Esophagus muscularis mucosa (tissue), 4 donors: ENCODE measurements at regions not wholly inside any gene's neighbourhood (a gene's known extent, or its start where the extent isn't known, plus 50 kb on each side); places are given as distances from the start of the nearest gene placed in this dataset.

ENCODE experiments used
- DNase-seq: peaks from one replicate; pipeline ENCODE4 v3.0.0-alpha.2; 2017; ENCODE audit errors: extremely low spot score
- H3K27ac ChIP-seq, 4 donors: fragments of 200-600 bp; sonication (generic); replicated peaks in 1 of 4; 1 replicate in 3 of 4; 2 replicates in 1 of 4; pipeline ENCODE4 v1.5.1; 2016 to 2019; ENCODE audit warnings: mild to moderate bottlenecking in 1 of 4
- H3K27me3 ChIP-seq, 4 donors: fragments of 200-600 bp; sonication (generic); one replicate each; pipeline versions ENCODE4 v1.5.1 to v1.6.0; 2016 to 2019
- H3K36me3 ChIP-seq, 4 donors: fragments of 200-600 bp; sonication (generic); one replicate each; pipeline ENCODE4 v1.5.1; 2016 to 2019
- H3K4me1 ChIP-seq, 4 donors: fragments of 200-600 bp; sonication (generic); one replicate each; pipeline ENCODE4 v1.5.1; 2016 to 2019
- H3K4me3 ChIP-seq, 4 donors: fragments of 200-600 bp; sonication (generic); 1 replicate in 2 of 4; 2 replicates in 2 of 4; pipeline ENCODE4 v1.5.1; 2016 to 2019; ENCODE audit warnings: mild to moderate bottlenecking in 4 of 4, moderate library complexity in 1 of 4
- H3K9me3 ChIP-seq, 4 donors: fragments of 200-600 bp; sonication (generic); 1 replicate in 3 of 4; 2 replicates in 1 of 4; pipeline ENCODE4 v1.5.1; 2016 to 2019
- EP300 ChIP-seq: sonication (generic); formaldehyde crosslinking; IDR thresholded peaks from one replicate; pipeline ENCODE4 v1.6.1; 2017; ENCODE audit warnings: antibody characterized with exemption
- POLR2A ChIP-seq: fragments of 450-650 bp; IDR thresholded peaks from one replicate; pipeline ENCODE4 v1.6.1; 2017; ENCODE audit warnings: antibody characterized with exemption, moderate library complexity, mild to moderate bottlenecking, low read depth
- POLR2AphosphoS5 ChIP-seq, 2 donors: sonication (generic); formaldehyde crosslinking; IDR thresholded peaks; one replicate each; pipeline ENCODE4 v1.6.1; 2017; ENCODE audit warnings: antibody characterized with exemption in 2 of 2
- WGBS: methylation state at CpG from one replicate; pipeline ENCODE4 v1.1.5; 2018; 5-methylcytosine and 5-hydroxymethylcytosine counted together
- intact Hi-C: fragments of 100-400 bp; cut with DNase I; formaldehyde crosslinking; loops from one replicate; pipeline ENCODE4 v1.15.1; 2023
- TF ChIP-seq, protein P1 (sequence below), 3 experiments: fragments of 200-600 bp in 2 of 3; fragments of 450-650 bp in 1 of 3; sonication (generic) in 2 of 3; IDR thresholded peaks; one replicate each; pipeline ENCODE4 v1.5.1; 2017 to 2019; ENCODE audit warnings: antibody characterized with exemption in 3 of 3, mild to moderate bottlenecking in 2 of 3, moderate library complexity in 1 of 3

- no peak for TF ChIP-seq POLR2AphosphoS5 (IDR thresholded peaks at IDR 0.05)
- no peak for TF ChIP-seq EP300
- TF ChIP-seq, protein P1, sequence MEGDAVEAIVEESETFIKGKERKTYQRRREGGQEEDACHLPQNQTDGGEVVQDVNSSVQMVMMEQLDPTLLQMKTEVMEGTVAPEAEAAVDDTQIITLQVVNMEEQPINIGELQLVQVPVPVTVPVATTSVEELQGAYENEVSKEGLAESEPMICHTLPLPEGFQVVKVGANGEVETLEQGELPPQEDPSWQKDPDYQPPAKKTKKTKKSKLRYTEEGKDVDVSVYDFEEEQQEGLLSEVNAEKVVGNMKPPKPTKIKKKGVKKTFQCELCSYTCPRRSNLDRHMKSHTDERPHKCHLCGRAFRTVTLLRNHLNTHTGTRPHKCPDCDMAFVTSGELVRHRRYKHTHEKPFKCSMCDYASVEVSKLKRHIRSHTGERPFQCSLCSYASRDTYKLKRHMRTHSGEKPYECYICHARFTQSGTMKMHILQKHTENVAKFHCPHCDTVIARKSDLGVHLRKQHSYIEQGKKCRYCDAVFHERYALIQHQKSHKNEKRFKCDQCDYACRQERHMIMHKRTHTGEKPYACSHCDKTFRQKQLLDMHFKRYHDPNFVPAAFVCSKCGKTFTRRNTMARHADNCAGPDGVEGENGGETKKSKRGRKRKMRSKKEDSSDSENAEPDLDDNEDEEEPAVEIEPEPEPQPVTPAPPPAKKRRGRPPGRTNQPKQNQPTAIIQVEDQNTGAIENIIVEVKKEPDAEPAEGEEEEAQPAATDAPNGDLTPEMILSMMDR (IDR thresholded peaks at IDR 0.05): no peak
- Histone ChIP-seq H3K4me3 (no peak overlapping the region), H3K27ac (no peak overlapping the region), H3K36me3 (no peaks in the 10 kb centered on the region), H3K27me3 (no peaks in the 10 kb centered on the region), H3K9me3 (no peaks in the 10 kb centered on the region), H3K4me1 (no peaks in the 10 kb centered on the region)
- WGBS: 89% methylated on average over 6 of the region's 6 CpGs
- intact Hi-C loops: no loop called here
- DNase-seq: no peak
These were observed 219.8 kb downstream of the SQOR start for GRCh38 chr15:45854455-45855202.

- no peaks in the 10 kb centered on the region for H3K9me3 ChIP-seq
- intact Hi-C loops: no loop called here
- 45% methylated on average over 4 of the region's 4 CpGs for WGBS
These were observed 220.5 kb downstream of the SQOR start for GRCh38 chr15:45855210-45855906.

GRCh38 chr15:45855907-45856579 is 221.2 kb downstream of the SQOR start:
- WGBS: 78% methylated on average over 4 of the region's 4 CpGs
- Histone ChIP-seq H3K27me3 (no peaks in the 10 kb centered on the region), H3K4me1 (no peaks in the 10 kb centered on the region), H3K36me3 (no peaks in the 10 kb centered on the region), H3K4me3 (no peak overlapping the region), H3K27ac (no peak overlapping the region), H3K9me3 (no peaks in the 10 kb centered on the region)
- no peak for DNase-seq
- no peak for TF ChIP-seq POLR2A
- no peak for TF ChIP-seq EP300
- no peak for TF ChIP-seq POLR2AphosphoS5 (IDR thresholded peaks at IDR 0.05)
- TF ChIP-seq, protein P1 (IDR thresholded peaks at IDR 0.05): no peak
- intact Hi-C loops: no loop called here

More at GRCh38 chr15:45855210-45855906, 220.5 kb downstream of the SQOR start:
- H3K4me3 ChIP-seq: no peak overlapping the region
- no peaks in the 10 kb centered on the region for H3K4me1 ChIP-seq
- no peak for TF ChIP-seq POLR2AphosphoS5 (IDR thresholded peaks at IDR 0.05)
- TF ChIP-seq EP300: no peak
- no peak for TF ChIP-seq POLR2A
- TF ChIP-seq, protein P1 (IDR thresholded peaks at IDR 0.05): no peak
- H3K27ac ChIP-seq: no peak overlapping the region
- H3K27me3 ChIP-seq: no peaks in the 10 kb centered on the region
- DNase-seq: no peak
- no peaks in the 10 kb centered on the region for H3K36me3 ChIP-seq

- no peaks in the 10 kb centered on the region for H3K27me3 ChIP-seq
- no peak overlapping the region for H3K4me3 ChIP-seq
- H3K9me3 ChIP-seq: no peaks in the 10 kb centered on the region
- no peak for DNase-seq
- intact Hi-C loops: no loop called here
- no peak overlapping the region for H3K27ac ChIP-seq
- 79% methylated on average over 5 of the region's 5 CpGs for WGBS
- no peaks in the 10 kb centered on the region for H3K36me3 ChIP-seq
- no peaks in the 10 kb centered on the region for H3K4me1 ChIP-seq
- TF ChIP-seq, protein P1 (IDR thresholded peaks at IDR 0.05): no peak
- TF ChIP-seq EP300 (no peak), POLR2AphosphoS5 (IDR thresholded peaks at IDR 0.05) (no peak), POLR2A (no peak)
These were observed 222.5 kb downstream of the SQOR start for GRCh38 chr15:45857291-45857690.
